PC-9 (cell line): ENCODE measurements at regions not wholly inside any gene's neighbourhood (a gene's known extent, or its start where the extent isn't known, plus 50 kb on each side); places are given as distances from the start of the nearest gene placed in this dataset.

Experiments
- BruUV-seq: library from RNA; stranded (reverse); fragments of 400-500 nt; replicated peaks from 2 replicates; lab custom pipeline; 2021; lab: Mats Ljungman, UMichigan
- CTCF ChIA-PET: fragments of 300-600 bp; sonication (Branson Sonifier 250); formaldehyde crosslinking; loops from one replicate; lab custom pipeline; 2022; ENCODE audit warnings: antibody characterized with exemption; lab: Charles Lee
- POLR2A ChIA-PET: fragments of 300-600 bp; sonication (Branson Sonifier 250); formaldehyde crosslinking; loops from one replicate; lab custom pipeline; 2022; ENCODE audit warnings: antibody characterized with exemption; ENCODE audit not compliant: unreplicated experiment; lab: Charles Lee
- DNase-seq, 2 experiments: peaks; one replicate each; pipeline versions ENCODE4 v3.0.0 to v3.0.0-alpha.2; 2015 to 2022; ENCODE audit warnings: mixed read lengths in 1 of 2
- H2AFZ ChIP-seq: fragments of 200-600 bp; sonication (generic); 2 replicates; pipeline ENCODE4 v1.8.1; 2017; ENCODE audit warnings: antibody characterized with exemption
- H3F3A ChIP-seq: fragments of 200-600 bp; sonication (generic); 2 replicates; pipeline ENCODE4 v1.8.1; 2017; ENCODE audit warnings: antibody characterized with exemption, mild to moderate bottlenecking, low read depth; ENCODE audit not compliant: insufficient read depth
- H3K27ac ChIP-seq: fragments of 200-600 bp; sonication (generic); 2 replicates; pipeline ENCODE4 v1.6.1; 2016; ENCODE audit warnings: mixed run types
- H3K27me3 ChIP-seq: fragments of 200-600 bp; sonication (generic); 2 replicates; pipeline ENCODE4 v1.6.1; 2016; ENCODE audit warnings: low read depth, mixed run types; ENCODE audit not compliant: insufficient read depth
- H3K36me3 ChIP-seq: fragments of 200-600 bp; sonication (generic); 2 replicates; pipeline ENCODE4 v1.6.1; 2016; ENCODE audit warnings: low read depth, mixed run types
- H3K4me1 ChIP-seq: fragments of 200-600 bp; sonication (generic); replicated peaks from 2 replicates; pipeline ENCODE4 v1.6.1; 2016; ENCODE audit warnings: mixed run types; ENCODE audit not compliant: insufficient read depth
- H3K4me2 ChIP-seq: fragments of 200-600 bp; sonication (generic); 2 replicates; pipeline ENCODE4 v1.6.1; 2017; ENCODE audit warnings: mixed run types
- H3K4me3 ChIP-seq: fragments of 200-600 bp; sonication (generic); 2 replicates; pipeline ENCODE4 v1.6.1; 2016; ENCODE audit warnings: mixed run types
- H3K79me2 ChIP-seq: fragments of 200-600 bp; sonication (generic); 2 replicates; pipeline ENCODE4 v1.6.1; 2017; ENCODE audit warnings: low read depth, mixed run types
- H3K9me2 ChIP-seq: fragments of 200-600 bp; sonication (generic); 2 replicates; pipeline ENCODE4 v1.8.1; 2017; ENCODE audit warnings: mild to moderate bottlenecking; ENCODE audit not compliant: insufficient read depth
- H3K9me3 ChIP-seq: fragments of 200-600 bp; sonication (generic); 2 replicates; pipeline ENCODE4 v1.8.1; 2016; ENCODE audit warnings: low read depth; ENCODE audit not compliant: insufficient read depth
- H4K20me1 ChIP-seq: fragments of 200-600 bp; sonication (generic); 2 replicates; pipeline ENCODE4 v1.8.1; 2017; ENCODE audit not compliant: insufficient read depth
- CTCF ChIP-seq: fragments of 200-600 bp; sonication (generic); conservative IDR thresholded peaks from 2 replicates; pipeline ENCODE4 v1.6.1; 2017; ENCODE audit warnings: mixed run types, antibody characterized with exemption, mild to moderate bottlenecking, moderate library complexity
- EZH2 ChIP-seq: fragments of 200-600 bp; sonication (generic); IDR thresholded peaks from 2 replicates; pipeline ENCODE4 v1.8.0; 2017; ENCODE audit warnings: antibody characterized with exemption, low read depth
- intact Hi-C: fragments of 100-400 bp; cut with micrococcal nuclease; formaldehyde crosslinking; loops from one replicate; pipeline ENCODE4 v1.10.0; 2022; ENCODE audit not compliant: unreplicated experiment

GRCh38 chr5:35518104-35518503 is 99.6 kb upstream of the SPEF2 start:
- intact Hi-C loops = no loop called here
- Histone ChIP-seq H2AFZ (no peak overlapping the region), H3K79me2 (no peaks in the 10 kb centered on the region), H3K27ac (no peak overlapping the region), H4K20me1 (no peaks in the 10 kb centered on the region), H3K27me3 (peaks cover 13% of the 10 kb centered on the region), H3K4me1 (no peaks in the 10 kb centered on the region), H3K9me2 (no peaks in the 10 kb centered on the region), H3K36me3 (no peaks in the 10 kb centered on the region), H3K4me3 (no peak overlapping the region), H3F3A (no peaks in the 10 kb centered on the region), H3K9me3 (no peaks in the 10 kb centered on the region), H3K4me2 (no peak overlapping the region)
- DNase-seq = no peak
- no TSS peak for BruUV-seq
- CTCF ChIA-PET = no interaction called here
- no peak for TF ChIP-seq EZH2
- POLR2A ChIA-PET = no interaction called here

- TF ChIP-seq EZH2 (no peak), CTCF (no peak)
- Histone ChIP-seq H3K9me3 (no peaks in the 10 kb centered on the region), H3K4me3 (no peak overlapping the region), H3K27ac (no peak overlapping the region), H3K79me2 (no peaks in the 10 kb centered on the region), H3K9me2 (no peaks in the 10 kb centered on the region), H3K36me3 (no peaks in the 10 kb centered on the region), H4K20me1 (no peaks in the 10 kb centered on the region), H3K4me1 (no peaks in the 10 kb centered on the region), H3K27me3 (peaks cover 13% of the 10 kb centered on the region), H3K4me2 (no peak overlapping the region), H3F3A (no peaks in the 10 kb centered on the region), H2AFZ (no peak overlapping the region)
- ChIA-PET CTCF (no interaction called here), POLR2A (no interaction called here)
- BruUV-seq = no TSS peak
- intact Hi-C loops = no loop called here
- DNase-seq = no peak
Measured at GRCh38 chr5:35516271-35516670, 101.4 kb upstream of the SPEF2 start.

GRCh38 chr5:35513612-35514011 is 104.1 kb upstream of the SPEF2 start:
- CTCF ChIA-PET = no interaction called here

GRCh38 chr5:35502206-35502605 is 115.5 kb upstream of the SPEF2 start:
- CTCF ChIA-PET = no interaction called here
- no TSS peak for BruUV-seq

More at GRCh38 chr5:35513612-35514011, 104.1 kb upstream of the SPEF2 start:
- no peak for DNase-seq
- Histone ChIP-seq H3F3A (no peaks in the 10 kb centered on the region), H3K9me3 (no peaks in the 10 kb centered on the region), H3K4me1 (no peaks in the 10 kb centered on the region), H3K36me3 (no peaks in the 10 kb centered on the region), H2AFZ (no peak overlapping the region), H3K4me3 (no peak overlapping the region), H3K9me2 (no peaks in the 10 kb centered on the region), H3K4me2 (no peak overlapping the region), H3K79me2 (no peaks in the 10 kb centered on the region), H4K20me1 (no peaks in the 10 kb centered on the region), H3K27ac (no peak overlapping the region), H3K27me3 (peaks cover 10% of the 10 kb centered on the region; the same call in 1 of the 2 replicates)
- no peak for TF ChIP-seq EZH2
- POLR2A ChIA-PET = no interaction called here
- intact Hi-C loops = no loop called here
- BruUV-seq = no TSS peak

More at GRCh38 chr5:35502206-35502605, 115.5 kb upstream of the SPEF2 start:
- Histone ChIP-seq H3K27ac (no peak overlapping the region), H3K4me1 (no peaks in the 10 kb centered on the region), H3K4me2 (no peak overlapping the region), H4K20me1 (no peaks in the 10 kb centered on the region), H3K27me3 (no peaks in the 10 kb centered on the region), H3F3A (no peaks in the 10 kb centered on the region), H2AFZ (no peak overlapping the region), H3K36me3 (no peaks in the 10 kb centered on the region), H3K9me3 (no peaks in the 10 kb centered on the region), H3K4me3 (no peak overlapping the region), H3K9me2 (no peaks in the 10 kb centered on the region), H3K79me2 (no peaks in the 10 kb centered on the region)
- POLR2A ChIA-PET = no interaction called here
- no peak for TF ChIP-seq CTCF
- no peak for TF ChIP-seq EZH2
- intact Hi-C loops = no loop called here
- no peak for DNase-seq
